Peyer's patch (tissue), 4 donors: ENCODE measurements at regions not wholly inside any gene's neighbourhood (a gene's known extent, or its start where the extent isn't known, plus 50 kb on each side); places are given as distances from the start of the nearest gene placed in this dataset.

ENCODE experiments used
- DNase-seq, 3 donors: peaks; one replicate each; pipeline ENCODE4 v3.0.0-alpha.2; 2017 to 2019
- H3K27ac ChIP-seq, 4 donors: fragments of 200-600 bp; sonication (generic); one replicate each; pipeline ENCODE4 v1.5.1; 2016 to 2019
- H3K27me3 ChIP-seq, 2 donors: fragments of 200-600 bp; sonication (generic); one replicate each; pipeline ENCODE4 v1.5.1; 2019
- H3K36me3 ChIP-seq, 3 donors: fragments of 200-600 bp; sonication (generic); one replicate each; pipeline ENCODE4 v1.5.1; 2016 to 2019
- H3K4me1 ChIP-seq, 4 donors: fragments of 200-600 bp; sonication (generic); one replicate each; pipeline ENCODE4 v1.5.1; 2016 to 2019
- H3K4me3 ChIP-seq, 4 donors: fragments of 200-600 bp; sonication (generic); 1 replicate in 3 of 4; 2 replicates in 1 of 4; pipeline ENCODE4 v1.5.1; 2016 to 2019; ENCODE audit warnings: mild to moderate bottlenecking in 1 of 4
- H3K9me3 ChIP-seq, 4 donors: fragments of 200-600 bp; sonication (generic); one replicate each; pipeline ENCODE4 v1.5.1; 2016 to 2019; ENCODE audit warnings: mild to moderate bottlenecking in 1 of 4
- POLR2A ChIP-seq, 2 donors: fragments of 450-650 bp; IDR thresholded peaks; one replicate each; pipeline ENCODE4 v1.5.1; 2017; ENCODE audit warnings: antibody characterized with exemption in 2 of 2, mild to moderate bottlenecking in 2 of 2, moderate library complexity in 2 of 2
- TF ChIP-seq, protein P1 (sequence below), 6 experiments: fragments of 450-650 bp in 4 of 6; fragments of 200-600 bp in 2 of 6; sonication (generic) in 1 of 6; IDR thresholded peaks; one replicate each; pipeline ENCODE4 v1.5.1; 2017 to 2019; ENCODE audit warnings: antibody characterized with exemption in 6 of 6, mild to moderate bottlenecking in 3 of 6, moderate library complexity in 1 of 6

- no peak for TF ChIP-seq POLR2A (IDR thresholded peaks at IDR 0.05)
- TF ChIP-seq, protein P1, sequence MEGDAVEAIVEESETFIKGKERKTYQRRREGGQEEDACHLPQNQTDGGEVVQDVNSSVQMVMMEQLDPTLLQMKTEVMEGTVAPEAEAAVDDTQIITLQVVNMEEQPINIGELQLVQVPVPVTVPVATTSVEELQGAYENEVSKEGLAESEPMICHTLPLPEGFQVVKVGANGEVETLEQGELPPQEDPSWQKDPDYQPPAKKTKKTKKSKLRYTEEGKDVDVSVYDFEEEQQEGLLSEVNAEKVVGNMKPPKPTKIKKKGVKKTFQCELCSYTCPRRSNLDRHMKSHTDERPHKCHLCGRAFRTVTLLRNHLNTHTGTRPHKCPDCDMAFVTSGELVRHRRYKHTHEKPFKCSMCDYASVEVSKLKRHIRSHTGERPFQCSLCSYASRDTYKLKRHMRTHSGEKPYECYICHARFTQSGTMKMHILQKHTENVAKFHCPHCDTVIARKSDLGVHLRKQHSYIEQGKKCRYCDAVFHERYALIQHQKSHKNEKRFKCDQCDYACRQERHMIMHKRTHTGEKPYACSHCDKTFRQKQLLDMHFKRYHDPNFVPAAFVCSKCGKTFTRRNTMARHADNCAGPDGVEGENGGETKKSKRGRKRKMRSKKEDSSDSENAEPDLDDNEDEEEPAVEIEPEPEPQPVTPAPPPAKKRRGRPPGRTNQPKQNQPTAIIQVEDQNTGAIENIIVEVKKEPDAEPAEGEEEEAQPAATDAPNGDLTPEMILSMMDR (IDR thresholded peaks at IDR 0.05), result no peak
- DNase-seq, result no peak
- no peaks in the 10 kb centered on the region for H3K4me1 ChIP-seq
- no peak overlapping the region for H3K4me3 ChIP-seq
- no peaks in the 10 kb centered on the region for H3K9me3 ChIP-seq
- no peak overlapping the region for H3K27ac ChIP-seq
- no peaks in the 10 kb centered on the region for H3K27me3 ChIP-seq
- no peaks in the 10 kb centered on the region for H3K36me3 ChIP-seq
Measured at GRCh38 chr2:207464007-207464406, 65.8 kb upstream of the CREB1 start.

DNA sequence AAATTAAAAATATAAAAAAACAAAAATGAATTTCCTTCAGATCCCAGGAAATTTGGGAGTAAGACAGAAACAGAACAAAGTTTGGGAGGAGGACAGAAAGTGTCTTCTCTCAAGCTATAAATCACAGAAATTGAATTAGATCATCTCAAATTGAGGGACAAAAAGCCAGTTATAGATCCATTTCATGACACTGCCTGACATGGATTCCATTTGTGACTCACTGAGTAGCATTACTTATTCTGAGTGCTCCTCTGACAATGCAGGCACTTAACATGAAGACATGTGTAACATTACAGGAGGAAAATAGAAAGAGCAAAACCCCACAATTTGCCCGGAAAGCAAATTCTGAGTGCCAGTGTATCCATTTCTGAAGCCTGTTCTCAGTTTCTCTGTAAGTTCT lies 63.9 kb upstream of the CREB1 start:
- no peaks in the 10 kb centered on the region for H3K36me3 ChIP-seq
- TF ChIP-seq, protein P1 (IDR thresholded peaks at IDR 0.05), result no peak
- no peak for TF ChIP-seq POLR2A (IDR thresholded peaks at IDR 0.05)
- DNase-seq, result no peak
- H3K27me3 ChIP-seq, result no peaks in the 10 kb centered on the region
- H3K4me3 ChIP-seq, result no peak overlapping the region
- no peak overlapping the region for H3K27ac ChIP-seq
- no peaks in the 10 kb centered on the region for H3K9me3 ChIP-seq
- no peaks in the 10 kb centered on the region for H3K4me1 ChIP-seq

GRCh38 chr2:207467716-207468347 lies 61.9 kb upstream of the CREB1 start:
- no peak overlapping the region for H3K27ac ChIP-seq
- H3K36me3 ChIP-seq, result no peaks in the 10 kb centered on the region
- H3K4me1 ChIP-seq, result no peaks in the 10 kb centered on the region
- TF ChIP-seq POLR2A (IDR thresholded peaks at IDR 0.05), result no peak
- TF ChIP-seq, protein P1 (IDR thresholded peaks at IDR 0.05), result no peak
- no peaks in the 10 kb centered on the region for H3K27me3 ChIP-seq
- H3K9me3 ChIP-seq, result no peaks in the 10 kb centered on the region
- no peak overlapping the region for H3K4me3 ChIP-seq
- DNase-seq, result no peak

DNA sequence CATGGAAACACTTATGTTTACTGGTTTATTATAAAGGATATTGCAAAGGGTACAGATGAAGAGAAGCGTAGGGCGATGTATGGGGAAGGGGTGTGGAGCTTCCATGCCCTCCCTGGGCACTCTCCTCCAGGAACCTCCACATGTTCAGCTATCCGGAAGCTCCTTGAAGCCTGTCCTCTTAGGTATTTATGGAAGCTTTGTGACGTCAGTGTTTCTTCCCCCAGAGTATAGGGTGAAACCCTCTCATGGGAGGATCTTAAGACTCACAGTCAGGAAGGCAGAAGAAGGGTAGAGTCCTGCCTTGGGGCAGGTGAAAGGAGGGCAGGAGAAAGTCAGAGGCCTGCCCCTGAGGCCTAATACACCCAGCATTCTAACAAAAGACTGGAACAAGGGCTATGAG lies 61.3 kb upstream of the CREB1 start:
- no peak overlapping the region for H3K27ac ChIP-seq
- no peaks in the 10 kb centered on the region for H3K9me3 ChIP-seq
- H3K4me1 ChIP-seq, result no peaks in the 10 kb centered on the region
- no peak for DNase-seq
- H3K36me3 ChIP-seq, result no peaks in the 10 kb centered on the region
- H3K27me3 ChIP-seq, result no peaks in the 10 kb centered on the region
- H3K4me3 ChIP-seq, result no peak overlapping the region
- TF ChIP-seq POLR2A (IDR thresholded peaks at IDR 0.05), result no peak
- TF ChIP-seq, protein P1 (IDR thresholded peaks at IDR 0.05), result no peak

DNA sequence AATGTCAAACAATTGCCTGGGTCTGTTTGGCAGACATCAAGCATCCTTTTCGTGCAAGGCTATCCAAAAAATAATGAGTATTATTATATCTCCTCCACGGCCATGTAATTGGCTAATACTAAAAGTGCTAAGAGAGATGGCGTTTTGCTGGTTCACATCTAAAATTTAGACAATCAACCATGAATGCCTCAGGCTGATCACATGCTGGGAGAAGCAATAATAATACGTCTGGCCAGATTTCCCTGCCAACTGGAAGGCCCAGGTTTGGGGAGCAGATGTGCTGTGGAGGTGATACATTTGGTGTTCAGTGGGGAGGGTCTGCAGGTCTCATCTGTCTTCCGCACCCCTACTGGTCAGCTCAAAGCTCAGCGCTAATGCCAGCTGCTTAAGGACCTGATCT lies 60.3 kb upstream of the CREB1 start:
- Histone ChIP-seq H3K27me3 (no peaks in the 10 kb centered on the region), H3K27ac (no peak overlapping the region), H3K9me3 (no peaks in the 10 kb centered on the region), H3K4me3 (no peak overlapping the region), H3K36me3 (no peaks in the 10 kb centered on the region), H3K4me1 (no peaks in the 10 kb centered on the region)
- DNase-seq, result no peak
- TF ChIP-seq, protein P1 (IDR thresholded peaks at IDR 0.05), result no peak
- TF ChIP-seq POLR2A (IDR thresholded peaks at IDR 0.05), result no peak
